Karpas-422 (cell line): ENCODE measurements at regions not wholly inside any gene's neighbourhood (a gene's known extent, or its start where the extent isn't known, plus 50 kb on each side); places are given as distances from the start of the nearest gene placed in this dataset.

ENCODE experiments used
- DNase-seq: peaks from one replicate; pipeline ENCODE4 v3.0.0-alpha.2; 2015
- H2AFZ ChIP-seq: fragments of 200-600 bp; sonication (generic); 2 replicates; pipeline ENCODE4 v1.6.1; 2014; ENCODE audit warnings: antibody characterized with exemption, low read length, mixed read lengths
- H3K27ac ChIP-seq: fragments of 200-600 bp; sonication (generic); 2 replicates; pipeline ENCODE4 v1.5.1; 2014; ENCODE audit warnings: mild to moderate bottlenecking, low read length, moderate library complexity
- H3K27me3 ChIP-seq: fragments of 200-600 bp; sonication (generic); 2 replicates; pipeline ENCODE4 v1.6.1; 2014; ENCODE audit warnings: low read length, mixed read lengths
- H3K36me3 ChIP-seq: fragments of 200-600 bp; sonication (generic); 2 replicates; pipeline ENCODE4 v1.6.1; 2014; ENCODE audit warnings: low read length, mixed read lengths; ENCODE audit not compliant: insufficient read depth
- H3K4me1 ChIP-seq: fragments of 200-600 bp; sonication (generic); 2 replicates; pipeline ENCODE4 v1.6.1; 2014; ENCODE audit warnings: mild to moderate bottlenecking, low read length, mixed read lengths
- H3K4me2 ChIP-seq: fragments of 200-600 bp; sonication (generic); 2 replicates; pipeline ENCODE4 v1.6.1; 2014; ENCODE audit warnings: low read length, low read depth, mild to moderate bottlenecking; ENCODE audit not compliant: poor library complexity, severe bottlenecking
- H3K4me3 ChIP-seq: fragments of 200-600 bp; sonication (generic); 2 replicates; pipeline ENCODE4 v1.5.1; 2014; ENCODE audit warnings: mild to moderate bottlenecking, antibody characterized with exemption, low read length, mixed read lengths
- H3K79me2 ChIP-seq: fragments of 200-600 bp; sonication (generic); 2 replicates; pipeline ENCODE4 v1.6.1; 2014; ENCODE audit warnings: mild to moderate bottlenecking, low read length, mixed read lengths
- H3K9ac ChIP-seq: fragments of 200-600 bp; sonication (generic); 2 replicates; pipeline ENCODE4 v1.6.0; 2014; ENCODE audit warnings: low read length
- H3K9me2 ChIP-seq: fragments of 200-600 bp; sonication (generic), shearing (Covaris generic); replicated peaks from 2 replicates; pipeline ENCODE4 v1.6.0; 2014; ENCODE audit warnings: mild to moderate bottlenecking, low read length, moderate library complexity; ENCODE audit not compliant: insufficient read depth
- H3K9me3 ChIP-seq: fragments of 300-700, 200-600 bp; sonication (generic); 2 replicates; pipeline ENCODE4 v1.6.1; 2014; ENCODE audit warnings: low read length, mixed read lengths
- H4K20me1 ChIP-seq: fragments of 200-600 bp; sonication (generic); 2 replicates; pipeline ENCODE4 v1.6.1; 2014; ENCODE audit warnings: mild to moderate bottlenecking, antibody characterized with exemption, low read length, low read depth; ENCODE audit not compliant: insufficient read depth

GRCh38 chr18:27824841-27825681 lies 351.9 kb downstream of the CDH2 start:
- no peak overlapping the region for H2AFZ ChIP-seq
- no peak for DNase-seq
- H3K36me3 ChIP-seq = no peaks in the 10 kb centered on the region
- H4K20me1 ChIP-seq = no peaks in the 10 kb centered on the region
- H3K9me3 ChIP-seq = peaks cover 11% of the 10 kb centered on the region
- no peak overlapping the region for H3K9ac ChIP-seq
- no peaks in the 10 kb centered on the region for H3K27me3 ChIP-seq
- H3K27ac ChIP-seq = no peak overlapping the region
- no peaks in the 10 kb centered on the region for H3K9me2 ChIP-seq
- no peak overlapping the region for H3K4me3 ChIP-seq
- H3K79me2 ChIP-seq = no peaks in the 10 kb centered on the region
- no peak overlapping the region for H3K4me2 ChIP-seq
- H3K4me1 ChIP-seq = no peaks in the 10 kb centered on the region

GRCh38 chr18:27824275-27824674 lies 352.7 kb downstream of the CDH2 start:
- no peaks in the 10 kb centered on the region for H3K36me3 ChIP-seq
- no peaks in the 10 kb centered on the region for H3K27me3 ChIP-seq
- DNase-seq = no peak
- no peak overlapping the region for H3K27ac ChIP-seq
- H3K4me1 ChIP-seq = no peaks in the 10 kb centered on the region
- H3K9ac ChIP-seq = no peak overlapping the region
- H3K4me3 ChIP-seq = no peak overlapping the region
- no peaks in the 10 kb centered on the region for H4K20me1 ChIP-seq
- no peaks in the 10 kb centered on the region for H3K9me2 ChIP-seq
- no peak overlapping the region for H2AFZ ChIP-seq
- H3K4me2 ChIP-seq = no peak overlapping the region
- H3K9me3 ChIP-seq = peaks cover 11% of the 10 kb centered on the region
- no peaks in the 10 kb centered on the region for H3K79me2 ChIP-seq

GRCh38 chr18:27823053-27823452 lies 353.9 kb downstream of the CDH2 start:
- DNase-seq = no peak
- Histone ChIP-seq H3K27me3 (no peaks in the 10 kb centered on the region), H2AFZ (no peak overlapping the region), H3K27ac (no peak overlapping the region), H3K36me3 (no peaks in the 10 kb centered on the region), H3K4me2 (no peak overlapping the region), H4K20me1 (no peaks in the 10 kb centered on the region), H3K9ac (no peak overlapping the region), H3K4me3 (no peak overlapping the region), H3K4me1 (no peaks in the 10 kb centered on the region), H3K9me3 (peaks cover 6% of the 10 kb centered on the region), H3K9me2 (no peaks in the 10 kb centered on the region), H3K79me2 (no peaks in the 10 kb centered on the region)

- no peaks in the 10 kb centered on the region for H3K4me1 ChIP-seq
- no peak for DNase-seq
- H3K9ac ChIP-seq = no peak overlapping the region
Measured at GRCh38 chr18:27808683-27809082, 368.2 kb downstream of the CDH2 start.

GRCh38 chr18:27803957-27804356 lies 373.0 kb downstream of the CDH2 start:
- no peak for DNase-seq
- no peaks in the 10 kb centered on the region for H3K4me1 ChIP-seq

More at GRCh38 chr18:27808683-27809082, 368.2 kb downstream of the CDH2 start:
- no peaks in the 10 kb centered on the region for H3K27me3 ChIP-seq
- no peak overlapping the region for H2AFZ ChIP-seq
- H3K9me3 ChIP-seq = peaks cover 8% of the 10 kb centered on the region
- no peak overlapping the region for H3K4me3 ChIP-seq
- H3K27ac ChIP-seq = no peak overlapping the region
- no peaks in the 10 kb centered on the region for H4K20me1 ChIP-seq
- H3K4me2 ChIP-seq = no peak overlapping the region
- H3K79me2 ChIP-seq = no peaks in the 10 kb centered on the region
- H3K36me3 ChIP-seq = no peaks in the 10 kb centered on the region
- H3K9me2 ChIP-seq = no peaks in the 10 kb centered on the region

GRCh38 chr18:27797484-27797883 lies 379.4 kb downstream of the CDH2 start:
- Histone ChIP-seq H3K4me3 (no peak overlapping the region), H3K27ac (no peak overlapping the region), H4K20me1 (no peaks in the 10 kb centered on the region), H3K4me1 (no peaks in the 10 kb centered on the region), H3K79me2 (no peaks in the 10 kb centered on the region), H3K36me3 (no peaks in the 10 kb centered on the region), H3K9ac (no peak overlapping the region), H2AFZ (no peak overlapping the region), H3K27me3 (no peaks in the 10 kb centered on the region), H3K9me2 (no peaks in the 10 kb centered on the region), H3K9me3 (peaks cover 9% of the 10 kb centered on the region), H3K4me2 (no peak overlapping the region)
- no peak for DNase-seq

More at GRCh38 chr18:27803957-27804356, 373.0 kb downstream of the CDH2 start:
- Histone ChIP-seq H2AFZ (no peak overlapping the region), H3K4me3 (no peak overlapping the region), H3K27me3 (no peaks in the 10 kb centered on the region), H3K36me3 (no peaks in the 10 kb centered on the region), H3K9me2 (no peaks in the 10 kb centered on the region), H3K9me3 (peaks cover 11% of the 10 kb centered on the region), H3K27ac (no peak overlapping the region), H4K20me1 (no peaks in the 10 kb centered on the region), H3K4me2 (no peak overlapping the region), H3K9ac (no peak overlapping the region), H3K79me2 (no peaks in the 10 kb centered on the region)

GRCh38 chr18:27794181-27794926 lies 382.6 kb downstream of the CDH2 start:
- H4K20me1 ChIP-seq = no peaks in the 10 kb centered on the region
- no peaks in the 10 kb centered on the region for H3K27me3 ChIP-seq
- H3K9ac ChIP-seq = no peak overlapping the region
- H3K79me2 ChIP-seq = no peaks in the 10 kb centered on the region
- H3K4me2 ChIP-seq = no peak overlapping the region
- H3K36me3 ChIP-seq = no peaks in the 10 kb centered on the region
- H3K9me2 ChIP-seq = no peaks in the 10 kb centered on the region
- no peak for DNase-seq
- H3K27ac ChIP-seq = no peak overlapping the region
- no peak overlapping the region for H2AFZ ChIP-seq
- no peaks in the 10 kb centered on the region for H3K4me1 ChIP-seq
- H3K4me3 ChIP-seq = no peak overlapping the region
- peaks cover 9% of the 10 kb centered on the region; the same call in 1 of the 2 replicates for H3K9me3 ChIP-seq

- no peak overlapping the region for H3K27ac ChIP-seq
- no peaks in the 10 kb centered on the region for H4K20me1 ChIP-seq
- DNase-seq = no peak
- H3K79me2 ChIP-seq = no peaks in the 10 kb centered on the region
- H3K9ac ChIP-seq = no peak overlapping the region
- no peaks in the 10 kb centered on the region for H3K9me2 ChIP-seq
- no peak overlapping the region for H2AFZ ChIP-seq
- H3K9me3 ChIP-seq = peaks cover 9% of the 10 kb centered on the region; the same call in 1 of the 2 replicates
- no peaks in the 10 kb centered on the region for H3K36me3 ChIP-seq
- H3K4me3 ChIP-seq = no peak overlapping the region
- H3K4me2 ChIP-seq = no peak overlapping the region
- H3K27me3 ChIP-seq = no peaks in the 10 kb centered on the region
- H3K4me1 ChIP-seq = no peaks in the 10 kb centered on the region
Measured at GRCh38 chr18:27793013-27793785, 383.7 kb downstream of the CDH2 start.
